Ammon's horn (tissue), 1 donor: ENCODE measurements at regions not wholly inside any gene's neighbourhood (a gene's known extent, or its start where the extent isn't known, plus 50 kb on each side); places are given as distances from the start of the nearest gene placed in this dataset.
A peak's percentile ranks its signal among the peaks of the same experiment; 100 is the strongest.

Experiments used
- DNase-seq: peaks from one replicate; pipeline ENCODE4 v3.0.0-alpha.2; 2016; ENCODE audit warnings: low spot score

- no peak for DNase-seq
Observed at GRCh38 chrX:69027181-69028005, 137.9 kb downstream of the PJA1 start.

DNA sequence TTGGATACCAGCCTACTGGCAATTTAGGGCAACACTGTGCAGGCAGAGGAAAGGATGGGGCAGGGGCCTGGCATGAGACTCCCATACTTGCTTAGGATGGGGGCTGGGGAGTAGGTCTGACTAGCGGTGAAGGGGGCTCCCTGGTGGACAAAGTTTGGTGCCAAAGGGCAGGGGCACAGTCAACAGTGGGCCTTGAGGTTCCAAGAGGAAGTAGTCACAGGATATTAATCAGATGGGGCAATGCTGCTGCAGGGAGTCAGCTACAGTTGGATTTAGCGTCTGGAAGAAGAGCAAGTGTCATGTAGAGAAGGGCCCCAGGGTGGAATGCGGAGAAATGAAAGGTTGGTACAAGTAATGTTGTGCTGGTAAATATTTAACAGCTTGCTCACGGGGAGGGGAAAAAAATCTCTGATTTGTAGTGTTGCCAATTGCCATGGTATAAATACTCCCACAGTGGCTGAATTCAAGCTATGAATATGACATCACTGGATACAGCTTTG is 139.4 kb downstream of the PJA1 start:
- DNase-seq, result no peak

DNA sequence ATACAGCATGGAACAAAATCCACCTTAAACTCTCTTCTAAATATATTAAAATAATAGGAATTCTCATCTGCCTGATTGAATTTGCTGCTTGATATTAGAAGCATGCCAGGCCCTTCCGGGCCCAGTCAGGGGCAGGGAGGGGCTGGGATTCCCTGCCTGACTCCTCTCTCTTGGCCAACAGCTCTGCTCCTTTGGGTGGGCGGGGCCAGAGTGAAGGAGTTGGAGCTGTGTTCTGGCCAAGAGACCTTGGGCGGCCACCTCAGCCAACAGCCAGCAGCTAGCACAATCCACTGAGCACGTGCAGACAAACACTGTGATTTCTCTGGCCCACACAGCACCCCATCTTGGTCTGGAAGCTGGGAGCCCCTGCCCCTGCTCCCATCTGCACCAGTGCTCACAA is 140.3 kb downstream of the PJA1 start:
- DNase-seq, result no peak

GRCh38 chrX:69024161-69024736 is 141.0 kb downstream of the PJA1 start:
- DNase-seq, result no peak

- no peak for DNase-seq
Observed at GRCh38 chrX:69022430-69022829, 142.8 kb downstream of the PJA1 start.

GRCh38 chrX:69021141-69021960 is 143.9 kb downstream of the PJA1 start:
- peak; percentile 13 for DNase-seq

- DNase-seq, result no peak
Observed at GRCh38 chrX:69020316-69020715, 144.9 kb downstream of the PJA1 start.

GRCh38 chrX:69019073-69019890 is 146.0 kb downstream of the PJA1 start:
- no peak for DNase-seq

DNA sequence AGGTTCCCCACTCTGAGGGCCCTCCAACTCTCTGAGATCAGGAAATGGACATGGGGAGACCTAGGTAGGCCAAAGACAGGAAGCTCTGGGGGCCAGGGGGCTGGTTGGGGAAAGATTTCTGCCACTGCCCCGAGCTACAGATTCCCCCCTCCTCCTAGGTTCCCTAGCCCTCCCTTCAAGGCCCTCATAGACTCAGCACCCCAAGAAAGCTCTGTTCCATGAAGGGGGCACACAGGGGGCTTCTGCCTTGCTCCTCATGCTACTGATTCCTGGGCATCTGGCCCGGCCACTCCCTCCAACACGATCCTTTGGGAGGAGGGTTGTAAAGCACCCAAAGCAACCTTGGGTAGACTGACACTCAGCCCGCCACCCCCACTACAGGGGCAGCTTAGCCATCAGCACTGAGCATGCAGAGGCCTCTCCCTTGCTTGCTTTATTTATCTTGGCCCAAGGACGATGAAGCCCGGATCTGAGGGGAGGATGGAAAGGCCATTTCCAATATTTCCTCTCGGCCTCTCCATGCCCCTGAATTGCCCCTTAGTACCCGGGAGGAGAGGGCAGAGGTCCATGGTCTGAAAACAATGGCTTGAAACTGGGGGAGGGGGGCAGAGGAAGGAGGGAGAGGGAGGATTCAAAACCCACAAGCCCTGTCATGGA is 146.7 kb downstream of the PJA1 start:
- DNase-seq, result no peak

- no peak for DNase-seq
Observed at GRCh38 chrX:69016293-69016941, 148.8 kb downstream of the PJA1 start.

GRCh38 chrX:69015564-69016292 is 149.5 kb downstream of the PJA1 start:
- no peak for DNase-seq

- DNase-seq, result no peak
Observed at GRCh38 chrX:69015156-69015555, 150.1 kb downstream of the PJA1 start.

- DNase-seq, result no peak
Observed at GRCh38 chrX:69014200-69014599, 151.1 kb downstream of the PJA1 start.

- DNase-seq, result no peak
Observed at GRCh38 chrX:69010339-69010738, 154.9 kb downstream of the PJA1 start.

GRCh38 chrX:69000877-69001276 is 164.4 kb downstream of the PJA1 start:
- DNase-seq, result no peak

GRCh38 chrX:68999931-69000330 is 165.3 kb downstream of the PJA1 start:
- no peak for DNase-seq

DNA sequence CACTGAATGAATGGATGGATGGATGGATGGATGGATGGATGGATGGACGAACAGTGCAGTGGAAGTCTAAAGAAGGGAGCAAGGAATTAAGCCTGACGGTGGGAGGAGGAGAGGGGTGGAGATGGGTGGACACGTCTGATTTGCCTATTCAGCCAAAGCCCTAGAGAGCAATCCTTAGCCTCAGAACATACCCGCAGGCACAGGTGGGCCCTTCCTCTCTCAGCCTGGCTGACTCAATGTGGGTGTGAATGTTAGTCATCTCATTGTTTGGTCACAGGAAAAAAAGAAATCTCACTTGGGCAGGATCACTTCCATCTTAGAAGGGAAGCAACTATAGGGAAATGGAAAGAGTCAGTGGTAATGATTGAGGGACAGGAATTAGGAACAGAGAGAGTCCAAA is 165.9 kb downstream of the PJA1 start:
- DNase-seq, result no peak

- no peak for DNase-seq
Observed at GRCh38 chrX:68998716-68999115, 166.5 kb downstream of the PJA1 start.

DNA sequence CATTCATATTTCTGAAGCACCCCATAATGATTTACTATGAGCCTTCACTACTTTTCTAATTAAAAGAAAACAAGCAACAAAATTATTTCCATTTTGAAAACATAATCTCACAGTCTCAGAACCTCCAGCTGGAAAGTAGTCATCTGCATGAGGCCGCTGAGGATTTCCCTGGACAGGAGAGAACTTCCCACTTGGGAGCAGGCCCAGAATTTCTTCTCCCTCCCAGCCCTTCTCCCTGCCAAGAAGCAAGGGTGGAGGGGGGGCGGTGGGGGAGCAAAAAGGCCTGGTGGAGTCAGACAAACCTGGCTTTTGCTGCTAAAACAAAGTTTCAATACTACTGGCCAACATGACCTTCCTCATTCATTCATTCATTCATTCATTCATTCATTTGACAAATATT is 167.3 kb downstream of the PJA1 start:
- DNase-seq, result no peak

DNA sequence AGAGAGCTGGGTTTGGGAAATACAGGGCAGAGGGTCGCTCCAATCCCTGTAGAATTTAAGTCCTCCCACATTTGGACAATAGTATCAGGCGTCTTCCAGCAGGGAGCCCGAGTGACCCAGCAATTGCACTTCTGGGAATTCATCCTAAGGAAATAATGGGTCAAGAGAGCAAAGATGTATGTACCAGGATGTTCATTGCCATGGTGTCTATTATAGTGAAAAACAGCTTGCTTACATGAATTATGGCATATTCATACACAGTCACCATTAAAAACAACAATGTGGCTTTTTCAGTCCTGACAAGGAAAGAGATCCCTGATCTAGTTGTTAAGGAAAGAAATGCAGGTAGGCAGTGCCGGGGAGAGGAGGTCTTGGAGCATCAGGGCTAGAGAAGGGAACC is 167.7 kb downstream of the PJA1 start:
- no peak for DNase-seq
